ENCODE measurements at regions not wholly inside any gene's neighbourhood (a gene's known extent, or its start where the extent isn't known, plus 50 kb on each side); places are given as distances from the start of the nearest gene placed in this dataset.

GRCh38 chr22:49240472-49240871 is 587.2 kb downstream of the BRD1 start:
- TF ChIP-seq CTCF (IDR thresholded peaks at IDR 0.05; ENCODE audit: control insufficient read depth, extremely low read depth, insufficient read depth) = no peak
- no peak overlapping the region for H3K4me3 ChIP-seq (ENCODE audit: low read depth, low read length)
- no peak for DNase-seq (ENCODE audit: low read depth)

- TF ChIP-seq CTCF (IDR thresholded peaks at IDR 0.05; ENCODE audit: control insufficient read depth, extremely low read depth, insufficient read depth) = no peak
- no peak for DNase-seq (ENCODE audit: low read depth)
- H3K4me3 ChIP-seq (ENCODE audit: low read depth, low read length) = no peak overlapping the region
Measured at GRCh38 chr22:49240016-49240380, 587.7 kb downstream of the BRD1 start.

GRCh38 chr22:49239264-49240015 is 588.2 kb downstream of the BRD1 start:
- no peak for TF ChIP-seq CTCF (IDR thresholded peaks at IDR 0.05; ENCODE audit: control insufficient read depth, extremely low read depth, insufficient read depth)
- H3K4me3 ChIP-seq (ENCODE audit: low read depth, low read length) = no peak overlapping the region
- no peak for DNase-seq (ENCODE audit: low read depth)

- no peak for DNase-seq (ENCODE audit: low read depth)
- TF ChIP-seq CTCF (IDR thresholded peaks at IDR 0.05; ENCODE audit: control insufficient read depth, extremely low read depth, insufficient read depth) = no peak
- H3K4me3 ChIP-seq (ENCODE audit: low read depth, low read length) = no peak overlapping the region
Measured at GRCh38 chr22:49238181-49239141, 589.2 kb downstream of the BRD1 start.

GRCh38 chr22:49237703-49238102 is 590.0 kb downstream of the BRD1 start:
- no peak for TF ChIP-seq CTCF (IDR thresholded peaks at IDR 0.05; ENCODE audit: control insufficient read depth, extremely low read depth, insufficient read depth)
- H3K4me3 ChIP-seq (ENCODE audit: low read depth, low read length) = no peak overlapping the region

GRCh38 chr22:49237279-49237678 is 590.4 kb downstream of the BRD1 start:
- no peak for DNase-seq (ENCODE audit: low read depth)
- no peak overlapping the region for H3K4me3 ChIP-seq (ENCODE audit: low read depth, low read length)
- TF ChIP-seq CTCF (IDR thresholded peaks at IDR 0.05; ENCODE audit: control insufficient read depth, extremely low read depth, insufficient read depth) = no peak

More at GRCh38 chr22:49237703-49238102, 590.0 kb downstream of the BRD1 start:
- no peak for DNase-seq (ENCODE audit: low read depth)
